HCT116 (cell line): ENCODE measurements at regions not wholly inside any gene's neighbourhood (a gene's known extent, or its start where the extent isn't known, plus 50 kb on each side); places are given as distances from the start of the nearest gene placed in this dataset.
"Not testable (repeated sequence)": the region's sequence is repeated elsewhere in the genome, so short reads cannot be mapped to it uniquely, and the experiment has no call there.

Experiments
- ATAC-seq: fragments of 200-7000 bp; cut with Tn5 transposase; 2 replicates; pipeline ENCODE4 v1.9.1; 2020; ENCODE audit warnings: mild to moderate bottlenecking, moderate library complexity
- BruUV-seq: library from RNA; stranded (reverse); fragments of 400-500 nt; replicated peaks from 2 replicates; lab custom pipeline; 2021; lab: Mats Ljungman, UMichigan
- CTCF ChIA-PET: fragments of 300-600 bp; sonication (Branson Sonifier 250); formaldehyde crosslinking; loops from one replicate; lab custom pipeline; 2021; ENCODE audit warnings: antibody characterized with exemption; lab: Charles Lee
- POLR2A ChIA-PET: fragments of 300-600, 350-600 bp; sonication (Branson Sonifier 250); formaldehyde crosslinking; loops from one replicate; lab custom pipeline; 2021; ENCODE audit warnings: antibody characterized with exemption; lab: Charles Lee
- RAD21 ChIA-PET, 2 experiments: fragments of 300-600 bp; sonication (Branson Sonifier 250); formaldehyde crosslinking; loops; one replicate each; lab custom pipeline; 2023; ENCODE audit warnings: low total read pairs in 2 of 2; ENCODE audit not compliant: uncharacterized antibody in 2 of 2, unreplicated experiment in 2 of 2, low non-redundant PET in 1 of 2; lab: Charles Lee
- DNase-seq: peaks from one replicate; pipeline ENCODE4 v3.0.0-alpha.2; 2010; ENCODE audit warnings: low read depth, low spot score
- H2AFZ ChIP-seq: fragments of 200-600 bp; shearing (Covaris generic), sonication (generic); 2 replicates; pipeline ENCODE4 v1.6.1; 2017; ENCODE audit warnings: low read depth, mixed run types, mixed read lengths, antibody characterized with exemption, low read length; ENCODE audit not compliant: poor library complexity, severe bottlenecking
- H3K27ac ChIP-seq: 2 replicates; pipeline ENCODE4 v1.5.1; 2012; ENCODE audit warnings: low read depth, low read length
- H3K27me3 ChIP-seq: fragments of 200-600 bp; sonication (generic); 2 replicates; pipeline ENCODE4 v1.6.1; 2016; ENCODE audit warnings: mixed run types, low read length, mixed read lengths; ENCODE audit not compliant: insufficient read depth
- H3K36me3 ChIP-seq, 2 experiments: fragments of 200-500 bp in 1 of 2; fragments of 200-600 bp in 1 of 2; sonication (Bioruptor generic) in 1 of 2; sonication (generic) in 1 of 2; 2 replicates each; pipeline versions ENCODE4 v1.5.1 to v1.6.1; 2014 to 2016; ENCODE audit warnings: low read length in 2 of 2, inconsistent platforms in 1 of 2, mixed read lengths in 1 of 2, mixed run types in 1 of 2; ENCODE audit not compliant: insufficient read depth in 2 of 2, control insufficient read depth in 1 of 2
- H3K4me1 ChIP-seq, 2 experiments: fragments of 200-600 bp in 1 of 2; sonication (generic) in 1 of 2; 2 replicates each; pipeline versions ENCODE4 v1.5.1 to v1.6.1; 2012 to 2017; ENCODE audit warnings: low read length in 2 of 2, inconsistent platforms in 1 of 2, mild to moderate bottlenecking in 1 of 2, mixed read lengths in 1 of 2, mixed run types in 1 of 2, moderate library complexity in 1 of 2; ENCODE audit not compliant: insufficient read depth in 2 of 2, control insufficient read depth in 1 of 2
- H3K4me2 ChIP-seq: fragments of 200-600 bp; sonication (generic); 2 replicates; pipeline ENCODE4 v1.6.1; 2017; ENCODE audit warnings: mixed run types, low read length, mixed read lengths
- H3K4me3 ChIP-seq, 2 experiments: fragments of 200-600 bp in 1 of 2; sonication (generic) in 1 of 2; replicated peaks in 1 of 2; 2 replicates each; pipeline ENCODE4 v1.5.1; 2011 to 2016; ENCODE audit warnings: low read length in 2 of 2, control low read depth in 1 of 2, low read depth in 1 of 2, mild to moderate bottlenecking in 1 of 2, mixed read lengths in 1 of 2, mixed run types in 1 of 2
- H3K79me2 ChIP-seq: fragments of 200-600 bp; sonication (generic); 2 replicates; pipeline ENCODE4 v1.6.1; 2017; ENCODE audit warnings: mild to moderate bottlenecking, mixed run types, low read length, moderate library complexity, mixed read lengths; ENCODE audit not compliant: insufficient read depth
- H3K9ac ChIP-seq: fragments of 200-600 bp; sonication (generic); 2 replicates; pipeline ENCODE4 v1.6.1; 2016; ENCODE audit warnings: low read length, mixed read lengths
- H3K9me2 ChIP-seq: fragments of 200-600 bp; sonication (generic), shearing (Covaris generic); 2 replicates; pipeline ENCODE4 v1.6.1; 2017; ENCODE audit warnings: mixed run types, mild to moderate bottlenecking, moderate library complexity; ENCODE audit not compliant: insufficient read depth
- H3K9me3 ChIP-seq, 2 experiments: fragments of 200-500 bp in 1 of 2; fragments of 200-600 bp in 1 of 2; sonication (Bioruptor generic) in 1 of 2; sonication (generic) in 1 of 2; 2 replicates each; pipeline ENCODE4 v1.6.1; 2014 to 2017; ENCODE audit warnings: low read length in 2 of 2, mixed read lengths in 2 of 2, inconsistent platforms in 1 of 2, low read depth in 1 of 2, mild to moderate bottlenecking in 1 of 2, mixed run types in 1 of 2, moderate library complexity in 1 of 2; ENCODE audit not compliant: control insufficient read depth in 1 of 2, insufficient read depth in 1 of 2
- H4K20me1 ChIP-seq: fragments of 200-600 bp; sonication (generic), shearing (Covaris generic); 2 replicates; pipeline ENCODE4 v1.6.1; 2017; ENCODE audit warnings: mixed run types, mild to moderate bottlenecking, moderate library complexity; ENCODE audit not compliant: insufficient read depth
- intact Hi-C: fragments of 100-400 bp; cut with micrococcal nuclease; formaldehyde crosslinking; loops from 2 replicates; pipeline ENCODE4 v1.10.0; 2022

- ATAC-seq, H3K36me3 ChIP-seq, H4K20me1 ChIP-seq, H3K79me2 ChIP-seq, POLR2A ChIA-PET, H2AFZ ChIP-seq, RAD21 ChIA-PET, DNase-seq, H3K4me3 ChIP-seq, H3K9me3 ChIP-seq, CTCF ChIA-PET, H3K9ac ChIP-seq, intact Hi-C loops, H3K9me2 ChIP-seq, H3K27me3 ChIP-seq, H3K4me2 ChIP-seq, H3K4me1 ChIP-seq, H3K27ac ChIP-seq, BruUV-seq: not testable (repeated sequence)
These were observed 251.3 kb upstream of the NBPF12 start for GRCh38 chr1:146686777-146687366.

DNA sequence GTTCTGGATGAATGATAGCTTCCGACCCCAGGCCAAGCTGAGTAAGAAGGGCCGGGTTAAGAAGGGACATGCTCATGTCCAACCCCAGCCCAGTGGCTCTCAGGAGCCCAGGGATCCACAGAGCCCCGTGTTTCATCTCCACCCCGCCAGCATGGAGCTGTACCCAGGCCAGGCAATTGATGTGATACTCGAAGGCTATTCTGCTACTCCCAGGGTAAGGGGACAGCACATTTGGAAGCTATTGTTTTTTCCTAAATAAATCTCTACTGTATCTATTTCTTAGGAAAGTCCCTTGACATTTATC lies 255.0 kb upstream of the NBPF12 start:
- H3K9me3 ChIP-seq, H3K4me1 ChIP-seq, H3K36me3 ChIP-seq, H3K9me2 ChIP-seq, RAD21 ChIA-PET, intact Hi-C loops, H3K4me3 ChIP-seq, H3K27me3 ChIP-seq, BruUV-seq, H4K20me1 ChIP-seq, ATAC-seq, H2AFZ ChIP-seq, POLR2A ChIA-PET, CTCF ChIA-PET, H3K27ac ChIP-seq, H3K79me2 ChIP-seq, H3K4me2 ChIP-seq, DNase-seq, H3K9ac ChIP-seq: not testable (repeated sequence)

- H2AFZ ChIP-seq, H3K9me2 ChIP-seq, H4K20me1 ChIP-seq, intact Hi-C loops, H3K4me3 ChIP-seq, RAD21 ChIA-PET, CTCF ChIA-PET, H3K27me3 ChIP-seq, H3K36me3 ChIP-seq, H3K4me2 ChIP-seq, H3K9ac ChIP-seq, H3K79me2 ChIP-seq, BruUV-seq, H3K4me1 ChIP-seq, DNase-seq, POLR2A ChIA-PET, H3K9me3 ChIP-seq, H3K27ac ChIP-seq, ATAC-seq: not testable (repeated sequence)
These were observed 255.6 kb upstream of the NBPF12 start for GRCh38 chr1:146682227-146683125.

- H3K4me1 ChIP-seq, H3K4me2 ChIP-seq, RAD21 ChIA-PET, H3K9ac ChIP-seq, H3K27ac ChIP-seq, H3K79me2 ChIP-seq, DNase-seq, POLR2A ChIA-PET, H3K9me3 ChIP-seq, H3K27me3 ChIP-seq, H3K9me2 ChIP-seq, H3K36me3 ChIP-seq, H3K4me3 ChIP-seq, H4K20me1 ChIP-seq, H2AFZ ChIP-seq, intact Hi-C loops, CTCF ChIA-PET, ATAC-seq, BruUV-seq: not testable (repeated sequence)
These were observed 264.3 kb upstream of the NBPF12 start for GRCh38 chr1:146673729-146674299.
